ENCODE measurements at regions not wholly inside any gene's neighbourhood (a gene's known extent, or its start where the extent isn't known, plus 50 kb on each side); places are given as distances from the start of the nearest gene placed in this dataset.
"Not testable (repeated sequence)": the region's sequence is repeated elsewhere in the genome, so short reads cannot be mapped to it uniquely, and the experiment has no call there.

DNA sequence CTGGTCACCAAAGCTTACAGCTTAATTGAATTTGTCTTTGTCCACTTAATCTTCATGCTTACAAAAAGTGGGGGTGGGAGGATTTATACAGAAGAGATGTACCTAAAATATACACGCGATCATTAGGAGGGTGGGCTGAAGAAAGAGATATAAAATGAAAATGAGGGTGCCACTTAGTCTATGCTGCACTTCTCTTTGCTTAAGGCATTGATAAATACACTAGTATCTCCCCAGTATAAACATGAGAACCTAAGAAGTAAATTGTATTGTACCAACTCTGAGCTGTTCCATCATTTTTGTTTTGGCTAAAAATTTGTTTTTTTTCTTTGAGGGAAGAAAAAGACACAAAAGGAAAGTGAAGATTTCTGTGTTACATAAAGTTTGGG is 170.8 kb upstream of the ZNF217 start:
- DNase-seq: no peak

DNA sequence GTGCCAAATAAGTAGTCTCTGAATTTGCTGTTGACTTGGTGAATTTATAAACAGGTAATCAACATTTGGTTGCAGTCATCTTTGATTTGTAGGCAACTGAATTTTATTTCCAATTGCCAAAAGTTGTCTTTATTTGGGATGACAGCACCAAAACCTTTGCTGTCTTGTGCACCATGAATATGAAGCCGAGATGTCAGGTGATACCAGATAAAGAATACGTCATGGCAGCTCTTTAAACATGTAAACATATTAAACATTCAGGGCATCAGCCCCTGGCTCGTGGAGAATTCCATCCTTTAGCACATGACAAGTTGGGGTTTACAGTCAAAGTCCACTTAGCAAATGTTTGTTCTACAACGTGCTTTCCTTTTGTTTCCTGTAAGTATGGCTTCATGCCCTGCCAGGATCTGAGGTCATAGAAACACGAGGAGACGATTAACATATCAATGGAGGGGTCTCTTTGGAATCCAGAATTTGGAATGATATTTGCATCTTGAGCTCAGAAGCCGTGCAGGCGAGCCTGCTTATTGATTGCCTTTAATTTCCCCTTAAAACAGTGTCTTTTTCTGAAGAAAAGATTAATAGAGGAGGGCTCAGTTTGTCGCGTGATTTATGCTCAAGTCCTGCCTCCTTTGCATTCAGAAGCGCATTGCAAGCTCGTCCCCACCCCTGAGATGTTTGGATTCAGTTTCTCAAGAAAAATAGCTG is 170.2 kb upstream of the ZNF217 start:
- DNase-seq: no peak

DNA sequence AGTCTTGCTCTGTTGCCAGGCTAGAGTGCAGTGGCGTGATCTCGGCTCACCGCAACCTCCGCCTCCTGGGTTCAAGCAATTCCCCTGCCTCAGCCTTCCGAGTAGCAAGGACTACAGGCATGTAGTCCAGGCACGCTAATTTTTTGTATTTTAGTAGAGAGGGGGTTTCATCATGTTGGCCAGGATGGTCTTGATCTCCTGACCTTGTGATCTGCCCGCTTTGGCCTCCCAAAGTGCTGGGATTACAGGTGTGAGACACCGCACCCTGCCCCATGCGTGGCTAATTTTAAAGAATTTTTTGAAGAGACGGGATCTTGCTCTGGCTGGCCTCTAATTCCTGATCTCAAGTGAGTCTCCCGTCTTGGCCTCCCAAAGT is 168.8 kb upstream of the ZNF217 start:
- not testable (repeated sequence) for DNase-seq

DNA sequence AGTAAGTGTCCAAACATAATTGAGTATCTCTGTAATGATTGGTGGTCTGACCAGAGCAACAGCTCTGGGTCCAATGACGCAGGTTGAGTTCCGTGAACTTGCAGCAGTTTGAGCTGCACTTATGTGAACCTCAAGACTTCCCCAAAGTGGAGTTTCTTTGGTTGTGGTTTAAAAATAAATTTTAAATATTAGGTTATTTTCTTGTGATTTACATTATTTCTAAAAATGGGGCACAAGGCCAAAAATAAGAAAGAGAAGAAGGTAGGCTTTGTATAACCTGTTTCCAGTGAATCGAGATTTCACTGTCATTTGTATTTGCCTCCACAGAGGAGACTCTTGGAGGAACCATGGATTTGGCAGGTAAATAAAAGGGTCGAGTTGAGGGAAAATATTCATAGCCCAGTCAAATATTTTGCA is 166.4 kb upstream of the ZNF217 start:
- DNase-seq: no peak

DNA sequence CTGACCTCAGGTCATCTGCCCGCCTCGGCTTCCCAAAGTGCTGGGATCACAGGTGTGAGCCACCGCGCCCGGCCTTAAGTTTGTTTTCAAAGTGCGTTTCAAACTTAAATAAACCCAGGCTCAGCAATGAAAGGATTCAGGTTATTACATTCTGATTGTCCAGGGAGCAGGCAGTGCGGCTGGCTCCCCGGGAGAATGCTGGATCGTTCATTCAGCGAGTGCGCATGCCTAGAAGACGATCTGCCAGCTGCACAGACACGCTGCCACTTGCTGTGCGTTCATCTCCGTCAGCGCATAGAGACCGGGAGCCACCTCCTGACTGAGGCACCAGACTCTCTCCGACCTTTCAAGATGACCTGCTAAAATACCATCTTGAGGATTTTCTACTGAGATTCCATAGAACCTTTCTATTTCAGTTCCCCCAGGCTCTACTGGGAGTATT is 163.9 kb upstream of the ZNF217 start:
- no peak for DNase-seq

DNA sequence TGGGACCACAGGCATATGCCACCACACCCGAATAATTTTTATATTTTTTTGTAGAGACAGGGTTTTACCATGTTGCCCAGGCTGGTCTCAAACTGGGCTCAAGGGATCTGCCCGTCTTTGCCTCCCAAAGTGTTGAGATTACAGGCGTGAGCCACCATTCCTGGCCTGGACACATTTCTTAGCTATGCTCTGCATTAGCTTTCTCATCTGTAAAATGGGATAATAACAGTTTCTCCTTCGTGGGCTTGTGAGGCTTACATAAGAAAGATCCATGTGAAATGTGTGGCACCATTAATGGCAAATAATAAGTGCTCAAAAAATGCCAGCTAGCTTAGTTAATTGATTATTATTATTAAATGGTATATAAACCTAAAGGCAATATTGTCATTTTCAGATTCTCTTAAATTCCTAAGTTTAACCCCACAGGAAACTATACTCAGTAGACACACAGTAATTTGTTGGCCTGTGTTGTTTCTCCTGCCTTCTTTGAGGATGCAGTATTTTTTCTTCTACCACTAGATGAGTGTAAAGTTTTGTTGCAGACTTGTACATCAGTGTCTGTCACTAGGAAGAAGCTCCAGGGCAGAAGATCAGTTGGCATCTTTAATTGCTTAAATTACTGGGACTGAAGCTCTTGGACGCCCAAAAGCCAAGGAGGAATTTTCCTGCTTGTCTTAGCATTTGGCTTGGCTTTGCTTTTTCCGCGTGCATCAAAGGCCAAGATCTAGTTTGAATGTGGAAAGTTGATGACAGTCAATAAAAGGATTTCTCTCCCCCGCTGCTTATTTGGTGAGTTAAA is 162.3 kb upstream of the ZNF217 start:
- no peak for DNase-seq

DNA sequence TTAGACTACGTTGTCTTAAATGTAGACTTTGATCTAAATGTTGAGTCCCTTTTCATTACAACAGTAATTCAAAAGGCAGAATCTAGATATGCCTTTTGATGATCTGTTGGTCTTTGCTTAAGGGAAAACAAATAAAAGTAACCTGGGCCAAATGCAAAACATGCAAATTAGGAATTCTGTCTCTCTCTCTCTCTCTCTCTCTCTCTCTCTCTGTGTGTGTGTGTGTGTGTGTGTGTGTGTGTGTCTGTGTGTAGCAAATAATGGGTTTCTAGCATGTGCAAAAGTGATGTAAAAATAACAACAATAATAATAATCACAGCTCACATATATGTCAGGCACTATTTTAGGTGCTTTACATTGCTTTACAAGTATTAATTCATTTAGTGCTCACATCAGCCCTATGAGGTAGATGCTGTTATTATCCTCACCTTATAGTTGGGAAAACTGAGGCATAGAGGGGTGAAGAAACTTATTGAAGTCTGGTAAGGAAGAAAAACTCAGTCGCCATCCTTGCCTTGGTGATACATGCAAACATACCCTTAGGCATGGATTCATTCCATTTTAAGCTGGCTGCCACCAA is 160.3 kb upstream of the ZNF217 start:
- no peak for DNase-seq

DNA sequence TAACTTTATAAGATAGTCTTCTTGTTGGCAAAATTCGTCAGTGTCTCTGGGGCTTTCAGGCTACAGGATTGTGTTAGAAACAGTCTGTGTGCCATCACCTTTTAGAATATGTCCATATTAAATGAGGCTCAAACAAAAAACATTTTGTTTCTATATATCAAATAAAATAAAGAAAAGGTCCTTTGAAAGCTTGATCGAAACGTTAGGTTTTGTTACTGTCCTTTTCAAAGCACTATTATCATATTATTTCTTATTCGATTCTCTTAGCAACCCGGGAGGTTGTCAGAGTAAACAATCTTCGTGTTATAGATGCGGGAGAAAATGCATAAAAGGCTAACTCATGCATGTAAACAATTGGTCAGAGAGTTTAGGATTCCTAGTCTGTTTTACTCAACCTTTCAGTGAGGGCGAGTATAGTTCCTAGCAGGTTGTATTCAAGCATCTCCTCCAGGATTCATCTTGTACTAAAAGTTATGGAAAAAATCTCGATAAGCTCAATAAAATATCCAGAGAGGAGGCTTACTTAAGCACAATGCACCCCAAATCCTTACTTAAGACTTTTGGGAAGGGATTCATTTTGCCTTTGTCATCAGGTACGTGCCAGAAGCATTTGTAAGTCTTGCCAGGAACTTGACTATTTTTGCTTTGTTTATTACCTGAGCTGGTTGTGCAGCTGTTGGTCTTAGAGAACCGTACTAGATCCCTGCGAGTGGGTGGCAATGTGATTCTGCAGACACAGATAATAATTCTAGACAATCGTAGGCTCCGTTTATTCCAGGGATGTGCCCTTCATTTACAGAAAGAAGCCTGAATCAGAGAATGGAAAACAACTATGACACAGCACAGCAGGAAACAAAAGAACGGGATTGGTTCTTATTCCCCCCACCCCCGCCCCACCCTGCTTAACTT is 159.6 kb upstream of the ZNF217 start:
- DNase-seq: no peak

DNA sequence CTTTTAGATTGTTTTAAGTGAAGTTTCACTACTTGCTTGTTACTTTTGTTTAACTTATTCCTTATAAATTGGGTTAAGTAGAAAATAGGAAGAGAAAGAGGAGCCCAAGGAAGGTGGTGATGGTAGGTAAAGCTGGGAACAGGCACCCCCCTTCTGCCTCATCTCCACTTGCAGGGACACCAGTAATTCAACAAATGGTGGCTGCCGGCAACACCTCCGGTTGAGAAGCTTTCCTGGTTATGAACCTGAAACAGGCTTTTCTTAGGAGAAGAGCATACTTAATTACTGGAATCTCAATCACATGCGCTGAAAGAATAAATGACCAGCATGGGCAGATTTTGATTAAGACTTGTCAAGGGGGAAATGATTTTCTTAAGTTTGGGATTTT is 158.9 kb upstream of the ZNF217 start:
- DNase-seq: no peak

DNA sequence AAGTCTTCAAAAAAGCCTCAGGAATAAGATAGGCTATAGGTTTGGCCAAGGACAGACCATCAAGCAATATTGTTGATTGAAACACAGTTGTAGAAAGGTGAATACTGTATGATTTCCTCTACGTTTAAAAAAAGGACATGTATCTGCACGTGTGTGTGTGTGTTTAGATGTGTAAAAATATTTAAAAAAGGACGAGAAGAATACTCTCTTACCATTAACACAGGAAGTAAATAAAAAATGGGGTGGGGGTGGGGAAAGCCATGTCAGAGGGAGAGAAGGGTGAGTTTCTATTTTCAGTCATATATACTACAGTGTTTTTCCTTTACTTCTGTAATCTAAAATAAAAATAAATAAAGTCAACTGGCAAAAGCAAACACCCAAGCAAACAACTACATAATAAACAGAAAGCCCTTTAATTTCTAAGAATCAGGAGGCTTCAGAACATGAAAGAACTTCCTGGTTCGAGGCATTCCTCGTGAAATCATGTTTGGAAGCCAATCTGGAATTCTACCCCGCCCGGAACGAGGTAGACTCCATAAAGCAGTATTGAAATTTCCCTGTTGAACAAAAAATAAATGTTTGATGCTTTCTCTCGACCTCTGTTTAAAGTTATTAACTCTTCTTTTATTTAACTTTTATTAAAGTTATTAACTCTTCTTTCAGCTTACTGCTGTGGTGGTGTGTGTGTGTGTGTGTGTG is 158.1 kb upstream of the ZNF217 start:
- DNase-seq: no peak

DNA sequence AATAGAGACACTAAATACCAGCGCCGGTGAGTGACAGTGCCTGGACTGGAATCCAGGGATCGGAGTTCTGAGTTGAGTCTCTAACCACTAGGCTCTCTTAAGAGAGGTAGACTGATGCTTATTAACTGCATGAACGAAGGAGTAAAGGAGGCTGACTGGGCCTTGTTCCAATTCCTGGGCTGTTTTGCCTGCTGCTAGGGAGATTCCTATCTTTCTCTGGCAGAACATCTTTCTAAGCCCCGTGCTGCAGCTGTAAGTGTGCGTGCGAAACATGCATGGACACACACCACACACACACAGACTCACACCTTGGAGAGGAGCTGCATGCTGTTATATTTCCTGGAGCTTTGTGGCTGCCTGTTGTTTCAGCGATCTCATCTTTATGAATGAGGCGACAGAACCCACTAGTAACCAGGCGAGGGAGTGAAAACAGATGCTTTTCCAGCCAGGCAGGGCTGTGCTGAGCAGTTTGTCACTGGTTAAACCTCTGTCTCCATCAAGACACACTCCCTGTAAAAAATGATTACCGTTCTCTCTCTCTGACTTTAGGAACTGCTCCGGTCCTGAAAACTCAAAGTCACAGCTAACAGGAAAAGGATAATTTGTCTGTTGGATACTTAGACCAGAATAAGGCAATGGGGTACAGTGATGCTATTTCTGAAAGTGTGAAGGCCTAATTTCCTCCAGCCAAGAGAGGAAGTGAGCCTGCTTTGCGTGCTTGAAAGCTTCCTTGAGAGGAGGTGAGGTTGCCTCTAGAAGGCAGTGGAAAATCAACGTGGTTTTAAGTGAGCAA is 157.4 kb upstream of the ZNF217 start:
- DNase-seq: peak; percentile 49

DNA sequence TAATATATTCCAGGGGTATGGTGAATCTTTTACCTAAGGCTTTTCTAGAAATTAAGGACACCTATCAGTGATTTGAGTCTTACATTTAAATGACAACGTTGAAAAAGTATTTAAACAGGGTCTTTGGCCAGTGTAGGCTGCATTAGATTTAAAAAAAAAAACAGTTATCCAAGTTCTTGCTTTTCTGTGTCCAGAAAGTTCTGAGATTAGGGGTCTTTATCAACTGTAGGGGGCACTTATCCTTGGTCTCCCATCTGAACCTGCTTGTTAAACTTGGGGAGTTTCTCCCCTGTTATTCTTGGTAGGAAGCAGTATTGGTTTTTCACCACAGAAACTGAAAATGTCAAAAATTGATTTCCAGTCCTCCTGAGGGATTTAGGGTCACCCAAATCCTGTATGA is 155.9 kb upstream of the ZNF217 start:
- no peak for DNase-seq

DNA sequence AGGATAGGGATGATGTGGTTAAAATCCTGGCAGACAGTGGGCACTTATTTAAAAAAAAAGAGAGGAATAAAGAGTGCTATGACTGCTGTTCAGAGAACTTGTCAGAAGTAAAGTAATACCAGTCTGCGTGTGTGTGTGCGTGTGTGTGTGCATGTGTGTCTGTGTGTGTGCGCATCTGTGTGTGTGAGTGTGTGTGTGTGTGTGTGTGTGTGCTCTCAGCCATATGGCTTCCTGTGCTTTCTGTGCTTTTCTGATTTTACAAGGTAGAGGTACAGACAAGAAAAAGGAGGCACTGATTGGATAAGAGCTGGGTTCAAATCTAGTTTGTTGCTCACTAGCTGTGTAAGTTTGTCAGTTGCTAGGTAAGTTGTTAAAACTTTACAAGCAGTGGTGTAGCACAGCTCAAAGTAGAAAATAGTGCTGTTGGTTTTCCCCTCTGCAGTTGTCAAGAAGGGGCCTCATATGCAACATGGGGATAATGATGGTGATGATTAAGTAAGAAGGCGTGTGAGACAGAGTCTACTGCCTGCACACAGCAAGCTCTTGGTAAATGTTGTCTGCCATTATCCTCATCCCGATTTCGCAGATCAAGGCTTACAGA is 155.3 kb upstream of the ZNF217 start:
- no peak for DNase-seq

DNA sequence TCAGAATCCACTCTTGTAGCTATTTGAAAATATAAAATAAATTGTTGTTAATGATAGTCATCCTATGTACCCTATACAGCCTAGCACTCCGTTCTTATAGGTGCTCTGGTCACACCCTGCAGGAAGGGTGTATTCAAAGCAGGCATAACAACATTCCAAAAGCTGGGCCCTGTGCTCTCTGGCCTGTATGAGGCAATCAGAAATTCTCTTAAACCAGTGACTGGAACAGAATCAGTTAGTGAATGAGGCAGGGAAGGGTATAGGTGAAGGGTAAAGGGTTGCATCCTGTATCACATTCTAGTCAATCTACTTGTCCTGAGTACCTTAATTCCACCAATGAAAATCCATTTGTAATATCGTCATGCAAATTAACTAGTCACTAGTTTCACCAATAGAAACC is 154.5 kb upstream of the ZNF217 start:
- no peak for DNase-seq

DNA sequence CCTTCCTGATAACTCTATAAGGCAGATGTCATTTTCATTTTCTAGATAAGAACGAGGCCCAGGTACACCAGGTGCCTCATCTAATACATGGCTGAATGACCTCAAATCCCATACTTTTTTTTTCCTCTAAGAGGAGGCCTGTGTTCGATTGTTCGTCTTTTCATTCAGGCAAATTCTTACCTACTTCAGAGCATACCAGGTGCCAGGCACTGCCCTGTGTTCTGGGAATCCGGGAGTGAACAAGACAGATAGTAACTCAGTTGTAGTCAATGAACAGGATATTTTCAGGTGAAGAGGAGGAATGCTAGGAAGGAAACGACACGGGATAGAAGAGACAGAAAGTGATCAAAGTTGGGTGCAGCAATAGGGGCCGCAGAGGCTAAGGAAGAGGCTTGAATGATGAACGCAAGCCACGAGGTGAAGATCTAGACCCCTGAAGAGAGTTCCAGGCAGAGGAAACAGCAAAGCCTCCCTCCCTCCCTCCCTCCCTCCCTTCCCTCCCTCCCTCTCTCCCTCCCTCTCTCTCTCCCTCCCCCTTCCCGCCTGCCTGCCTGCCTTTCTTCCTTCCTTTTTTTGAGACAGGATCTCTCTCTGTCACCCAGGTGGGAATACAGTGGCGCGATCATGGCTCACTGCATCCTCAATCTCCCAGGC is 150.1 kb upstream of the ZNF217 start:
- no peak for DNase-seq

DNA sequence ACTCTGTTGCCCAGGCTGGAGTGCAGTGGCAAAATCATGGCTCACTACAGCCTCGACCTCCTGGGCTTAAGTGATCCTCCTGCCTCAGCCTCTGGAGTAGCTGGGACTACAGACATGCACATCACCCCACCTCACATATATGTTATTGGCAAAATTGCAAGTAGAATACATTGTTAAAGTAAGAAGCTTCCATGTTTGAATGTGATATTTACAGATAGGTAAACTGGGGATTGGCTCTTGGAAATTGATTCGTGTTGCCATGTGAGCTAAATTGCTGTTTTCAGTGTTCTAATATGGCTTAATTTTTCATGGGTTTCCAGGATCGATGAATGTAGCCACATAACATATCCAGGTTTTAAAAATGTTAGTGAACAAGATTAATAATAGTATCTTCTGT is 149.0 kb upstream of the ZNF217 start:
- DNase-seq: no peak

DNA sequence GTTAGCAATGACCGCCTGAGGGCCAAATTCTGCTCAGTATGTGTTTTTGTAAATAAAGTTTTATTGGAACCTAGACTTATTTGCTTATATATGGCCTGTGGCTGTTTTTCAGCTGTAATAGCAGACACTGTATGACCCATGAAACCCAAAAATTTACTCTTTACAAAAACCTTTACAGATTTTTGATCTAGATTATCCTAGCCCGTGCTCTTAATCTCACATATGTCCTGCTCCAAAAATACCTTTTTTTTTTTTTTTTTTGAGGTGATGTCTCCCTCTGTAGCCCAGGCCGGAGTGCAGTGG is 148.0 kb upstream of the ZNF217 start:
- no peak for DNase-seq

DNA sequence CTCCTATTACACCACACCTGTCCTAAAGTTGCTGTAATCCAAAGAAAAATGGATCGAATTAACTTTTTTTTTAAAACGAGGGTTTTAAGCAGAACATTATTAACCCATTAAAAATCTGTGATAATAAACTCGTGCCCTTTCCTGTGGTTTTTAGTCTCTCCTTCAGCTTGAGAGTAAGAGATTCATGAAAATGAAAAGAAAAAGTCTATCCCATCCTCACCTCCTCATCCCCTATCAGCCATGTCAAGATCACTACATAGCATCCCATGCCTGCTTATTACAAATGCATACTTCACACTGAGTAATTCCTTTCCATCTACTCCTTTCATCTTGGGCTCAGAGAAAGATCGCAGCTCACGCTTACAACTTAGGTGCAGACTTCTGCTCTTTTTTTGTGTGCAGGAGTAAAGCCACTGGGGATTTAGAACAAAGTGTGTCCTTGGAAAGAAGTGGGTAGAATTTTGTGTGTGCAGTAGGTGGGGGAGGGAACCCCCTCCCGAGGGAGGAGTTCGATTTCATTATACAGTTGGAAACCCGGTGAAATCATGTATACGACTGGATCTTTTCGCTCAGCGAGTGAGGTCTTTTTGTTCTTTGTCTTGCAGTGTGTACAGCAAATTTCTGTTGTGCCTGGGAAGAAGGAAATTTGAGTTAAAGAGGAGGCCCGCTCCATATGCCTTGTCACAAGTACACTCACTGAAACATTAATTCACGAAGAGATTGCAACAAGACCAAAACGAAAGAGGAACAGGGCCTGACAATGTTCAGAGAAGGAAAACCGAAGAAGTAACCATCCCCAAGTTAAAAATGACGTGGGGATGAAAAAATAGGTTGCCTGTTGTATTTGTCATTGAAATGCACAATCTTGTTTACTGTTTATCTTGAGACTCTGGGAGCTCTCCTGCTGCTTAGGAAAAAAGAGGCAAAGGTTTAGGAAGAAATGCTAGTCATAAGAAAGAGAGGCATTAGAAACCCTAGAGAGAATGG is 146.5 kb upstream of the ZNF217 start:
- no peak for DNase-seq

DNA sequence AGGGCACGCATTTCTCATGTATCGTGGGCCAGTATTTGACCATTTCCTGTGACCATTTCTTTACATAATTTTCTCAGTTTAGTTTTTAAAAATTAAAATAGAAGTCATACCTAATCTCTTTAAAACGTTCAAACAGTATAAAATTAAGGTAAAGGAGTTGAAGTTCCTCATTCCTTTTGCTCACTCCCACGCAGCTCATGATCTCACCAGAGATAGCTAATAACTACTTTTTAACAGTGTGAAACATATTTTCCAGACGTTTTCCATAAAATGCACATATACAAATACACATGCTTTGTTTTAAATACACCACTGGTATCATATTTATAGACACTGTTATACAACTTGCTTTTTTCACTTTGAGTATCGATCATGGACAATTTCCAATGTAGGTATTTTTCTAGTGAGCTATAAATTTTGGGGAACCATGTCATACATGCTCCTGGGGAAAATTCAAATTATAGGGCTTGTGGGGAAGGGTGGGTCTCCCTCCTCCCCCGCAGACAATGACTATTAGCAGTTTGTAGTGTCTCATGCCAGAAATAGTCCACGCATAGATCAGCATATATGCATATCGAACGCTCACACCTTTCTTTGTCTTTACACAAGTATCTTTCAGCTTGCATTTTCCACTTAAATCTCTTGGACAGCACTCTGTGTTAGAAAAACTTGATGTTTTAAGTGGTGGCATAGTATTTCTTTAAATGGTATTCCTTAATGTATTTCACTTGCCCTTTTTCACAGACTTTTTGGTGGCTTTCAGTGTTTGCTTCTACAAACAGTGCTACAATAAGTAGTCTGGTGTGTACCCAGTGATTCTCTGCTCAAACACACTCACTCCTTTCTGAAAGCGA is 145.5 kb upstream of the ZNF217 start:
- no peak for DNase-seq
